Sigmoid colon (tissue), 4 donors: ENCODE measurements at regions not wholly inside any gene's neighbourhood (a gene's known extent, or its start where the extent isn't known, plus 50 kb on each side); places are given as distances from the start of the nearest gene placed in this dataset.

Source experiments
- EP300 ChIP-seq, 4 donors: sonication (generic); formaldehyde crosslinking; IDR thresholded peaks; one replicate each; pipeline ENCODE4 v1.6.1; 2017; ENCODE audit warnings: antibody characterized with exemption in 4 of 4
- POLR2A ChIP-seq, 2 donors: fragments of 450-650 bp; IDR thresholded peaks; one replicate each; pipeline ENCODE4 v1.6.1; 2016; ENCODE audit warnings: antibody characterized with exemption in 2 of 2, mild to moderate bottlenecking in 2 of 2, moderate library complexity in 2 of 2
- TF ChIP-seq, protein P1 (sequence below), 4 experiments: fragments of 450-650 bp in 3 of 4; fragments of 200-600 bp in 1 of 4; IDR thresholded peaks; one replicate each; pipeline ENCODE4 v1.5.1; 2016 to 2019; ENCODE audit warnings: antibody characterized with exemption in 4 of 4, mild to moderate bottlenecking in 3 of 4, moderate library complexity in 2 of 4

DNA sequence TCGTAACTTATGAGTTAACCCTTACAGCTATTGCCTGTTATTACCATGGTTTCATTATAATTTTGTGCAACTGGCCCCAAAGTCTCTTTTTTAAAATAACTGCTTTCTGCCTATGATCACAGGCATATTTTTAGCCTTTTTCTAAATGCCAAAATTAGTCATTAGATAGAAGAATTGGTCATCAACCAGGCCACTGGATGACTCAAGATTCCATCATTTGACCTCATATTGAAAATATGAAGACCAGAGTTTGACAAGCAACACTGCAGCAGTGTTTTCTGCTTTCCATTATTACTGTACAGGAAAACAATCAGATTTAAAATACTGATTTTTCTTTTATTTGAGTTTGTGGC lies 54.7 kb upstream of the OTOGL start:
- TF ChIP-seq, protein P1, sequence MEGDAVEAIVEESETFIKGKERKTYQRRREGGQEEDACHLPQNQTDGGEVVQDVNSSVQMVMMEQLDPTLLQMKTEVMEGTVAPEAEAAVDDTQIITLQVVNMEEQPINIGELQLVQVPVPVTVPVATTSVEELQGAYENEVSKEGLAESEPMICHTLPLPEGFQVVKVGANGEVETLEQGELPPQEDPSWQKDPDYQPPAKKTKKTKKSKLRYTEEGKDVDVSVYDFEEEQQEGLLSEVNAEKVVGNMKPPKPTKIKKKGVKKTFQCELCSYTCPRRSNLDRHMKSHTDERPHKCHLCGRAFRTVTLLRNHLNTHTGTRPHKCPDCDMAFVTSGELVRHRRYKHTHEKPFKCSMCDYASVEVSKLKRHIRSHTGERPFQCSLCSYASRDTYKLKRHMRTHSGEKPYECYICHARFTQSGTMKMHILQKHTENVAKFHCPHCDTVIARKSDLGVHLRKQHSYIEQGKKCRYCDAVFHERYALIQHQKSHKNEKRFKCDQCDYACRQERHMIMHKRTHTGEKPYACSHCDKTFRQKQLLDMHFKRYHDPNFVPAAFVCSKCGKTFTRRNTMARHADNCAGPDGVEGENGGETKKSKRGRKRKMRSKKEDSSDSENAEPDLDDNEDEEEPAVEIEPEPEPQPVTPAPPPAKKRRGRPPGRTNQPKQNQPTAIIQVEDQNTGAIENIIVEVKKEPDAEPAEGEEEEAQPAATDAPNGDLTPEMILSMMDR (IDR thresholded peaks at IDR 0.05) = no peak
- TF ChIP-seq EP300 (IDR thresholded peaks at IDR 0.05) (no peak), POLR2A (IDR thresholded peaks at IDR 0.05) (no peak)
